Motor neuron (in vitro differentiated cells): ENCODE measurements at regions not wholly inside any gene's neighbourhood (a gene's known extent, or its start where the extent isn't known, plus 50 kb on each side); places are given as distances from the start of the nearest gene placed in this dataset.
"Not testable (repeated sequence)": the region's sequence is repeated elsewhere in the genome, so short reads cannot be mapped to it uniquely, and the experiment has no call there.

ENCODE experiments used
- ATAC-seq, 8 experiments: fragments of 200-7000 bp; cut with Tn5 transposase; replicated peaks in 6 of 8; 2 replicates each; pipeline ENCODE4 v1.8.0; 2021; ENCODE audit warnings: mild to moderate bottlenecking in 8 of 8, moderate library complexity in 8 of 8
- H3K27ac ChIP-seq, 2 donors: fragments of 250-450 bp; sonication (Bioruptor Pico); 2 replicates each; pipeline ENCODE4 v1.9.0; 2021; ENCODE audit warnings: antibody characterized with exemption in 2 of 2, mild to moderate bottlenecking in 2 of 2, moderate library complexity in 1 of 2
- H3K4me1 ChIP-seq, 2 donors: fragments of 250-450 bp; sonication (Bioruptor Pico); replicated peaks in 1 of 2; 2 replicates each; pipeline ENCODE4 v1.6.1; 2021; ENCODE audit warnings: antibody characterized with exemption in 2 of 2, mild to moderate bottlenecking in 2 of 2, moderate library complexity in 1 of 2
- H3K4me3 ChIP-seq, 5 donors: fragments of 250-450 bp; sonication (Bioruptor Pico); 2 replicates each; pipeline ENCODE4 v1.9.0; 2021; ENCODE audit warnings: antibody characterized with exemption in 5 of 5, mild to moderate bottlenecking in 5 of 5, moderate library complexity in 4 of 5
- WGBS, 10 experiments: fragments of 450-650 bp; shearing (Covaris generic); methylation state at CpG; one replicate each; pipeline ENCODE4 v1.0.0; 2022; 5-methylcytosine and 5-hydroxymethylcytosine counted together
- in situ Hi-C, 9 experiments: fragments of 400-800 bp; cut with MboI; loops; one replicate each; pipeline ENCODE4 v1.15.0; 2021; ENCODE audit warnings: low sequenced_read_pairs in 9 of 9, low pct_unique_long_range_greater_than_20kb in 2 of 9; ENCODE audit not compliant: unreplicated experiment in 9 of 9

GRCh38 chr4:42781315-42781714 is 111.2 kb upstream of the GRXCR1 start:
- no peak overlapping the region for H3K4me3 ChIP-seq
- H3K27ac ChIP-seq: no peak overlapping the region
- H3K4me1 ChIP-seq: no peaks in the 10 kb centered on the region
- WGBS, 10 experiments: 0 to 100% (median 57%) methylated on average over 1 to 2 of the region's 2 CpGs; no CpG with 5 or more reads in 1 of the 10 experiments
- in situ Hi-C loops: no loop called here
- peak in 3 of 8 experiments; percentile 18 to 60 (median 20) for ATAC-seq

DNA sequence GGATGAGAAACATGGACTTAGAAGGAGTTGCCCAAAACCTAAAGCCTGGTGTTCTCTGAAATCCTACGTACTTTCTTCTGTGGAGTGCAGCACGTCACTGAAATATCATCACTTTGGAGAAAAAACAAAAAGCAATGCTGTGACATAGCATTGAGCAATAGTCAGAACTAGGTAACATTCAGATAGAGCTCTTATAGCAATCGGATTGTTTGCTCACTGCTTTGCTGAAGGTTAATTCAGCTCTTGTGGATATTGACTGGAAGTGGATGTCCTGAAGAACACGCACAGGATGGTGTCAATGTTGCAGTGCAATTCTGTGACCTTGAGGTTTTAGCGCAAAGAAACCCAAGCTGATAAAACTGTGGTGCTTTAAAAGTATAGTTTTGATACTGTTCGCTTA is 114.2 kb upstream of the GRXCR1 start:
- no peaks in the 10 kb centered on the region for H3K4me1 ChIP-seq
- ATAC-seq: peak in 1 of 8 experiments; percentile 24
- WGBS, 10 experiments: 6 to 95% (median 80%) methylated on average over 2 to 6 of the region's 6 CpGs; no CpG with 5 or more reads in 1 of the 10 experiments
- no peak overlapping the region for H3K4me3 ChIP-seq
- in situ Hi-C loops: no loop called here
- no peak overlapping the region for H3K27ac ChIP-seq

GRCh38 chr4:42768125-42768748 is 111.3 kb upstream of the ATP8A1 start:
- in situ Hi-C loops: no loop called here
- no peak for ATAC-seq
- 60 to 100% (median 78%) methylated on average over 1 to 3 of the region's 4 CpGs; no CpG with 5 or more reads in 5 of the 10 experiments for WGBS, 10 experiments
- H3K4me1 ChIP-seq: no peaks in the 10 kb centered on the region
- H3K27ac ChIP-seq: no peak overlapping the region
- H3K4me3 ChIP-seq: no peak overlapping the region

DNA sequence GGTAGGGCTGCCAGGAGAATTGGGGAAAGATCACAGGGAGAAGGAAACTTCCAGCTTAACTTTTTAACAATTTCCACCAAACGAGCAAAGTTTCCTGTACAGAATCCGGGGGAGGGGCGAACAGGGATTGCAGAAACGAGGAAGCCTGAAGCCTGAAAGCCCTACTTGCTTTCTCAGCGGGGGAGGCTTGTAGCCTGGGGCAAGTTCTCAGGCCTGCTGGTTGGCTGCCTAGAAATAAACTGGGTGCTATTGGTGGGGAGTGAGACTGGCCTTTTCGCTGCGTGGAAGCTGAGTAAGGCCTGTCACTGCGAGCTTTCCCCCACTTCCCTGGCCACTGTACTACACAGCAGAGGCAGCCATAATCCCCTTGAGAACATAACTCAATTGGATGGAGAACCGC is 110.8 kb upstream of the ATP8A1 start:
- in situ Hi-C loops: no loop called here
- WGBS, 10 experiments: 67 to 95% (median 84%) methylated on average over 1 to 9 of the region's 9 CpGs; no CpG with 5 or more reads in 4 of the 10 experiments
- H3K4me3 ChIP-seq: no peak overlapping the region
- no peaks in the 10 kb centered on the region for H3K4me1 ChIP-seq
- no peak overlapping the region for H3K27ac ChIP-seq
- ATAC-seq: no peak

GRCh38 chr4:42761804-42762203 is 104.9 kb upstream of the ATP8A1 start:
- in situ Hi-C loops: no loop called here
- Histone ChIP-seq H3K27ac (no peak overlapping the region), H3K4me3 (no peak overlapping the region), H3K4me1 (no peaks in the 10 kb centered on the region)
- ATAC-seq: no peak
- 0 to 100% (median 0%) methylated on average over 1 to 2 of the region's 2 CpGs; no CpG with 5 or more reads in 3 of the 10 experiments for WGBS, 10 experiments

DNA sequence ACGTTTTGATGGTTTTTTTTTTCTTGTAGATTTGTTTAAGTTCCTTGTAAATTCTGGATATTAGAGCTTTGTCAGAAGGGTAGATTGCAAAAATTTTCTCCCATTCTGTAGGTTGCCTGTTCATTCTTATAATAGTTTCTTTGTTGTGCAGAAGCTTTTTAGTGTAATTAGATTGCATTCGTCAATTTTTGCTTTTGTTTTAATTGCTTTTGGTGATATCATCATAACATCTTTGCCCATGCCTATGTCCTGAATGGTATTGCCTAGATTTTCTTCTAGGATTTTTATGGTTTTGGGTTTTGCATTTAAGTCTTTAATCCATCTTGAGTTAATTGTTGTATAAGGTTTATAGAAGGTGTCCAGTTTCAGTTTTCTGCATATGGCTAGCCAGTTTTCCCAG is 98.1 kb upstream of the ATP8A1 start:
- H3K4me1 ChIP-seq, H3K4me3 ChIP-seq, H3K27ac ChIP-seq, ATAC-seq, in situ Hi-C loops: not testable (repeated sequence)
- WGBS, 10 experiments: 0 to 90% (median 59%) methylated on average over 1 to 2 of the region's 2 CpGs

- ATAC-seq: peak in 4 of 8 experiments; percentile 44 to 81 (median 59)
- no peak overlapping the region for H3K4me3 ChIP-seq
- H3K4me1 ChIP-seq: peaks cover 0 to 8% of the 10 kb centered on the region in 2 donors
- in situ Hi-C loops: no loop called here
- WGBS, 10 experiments: 0 to 100% (median 58%) methylated on average over 1 of the region's 1 CpG; no CpG with 5 or more reads in 2 of the 10 experiments
- no peak overlapping the region for H3K27ac ChIP-seq
Measured at GRCh38 chr4:42751587-42751986, 94.7 kb upstream of the ATP8A1 start.

- no peak overlapping the region for H3K4me3 ChIP-seq
- WGBS, 10 experiments: 0 to 83% (median 38%) methylated on average over 1 to 2 of the region's 2 CpGs
- H3K27ac ChIP-seq: no peak overlapping the region
- in situ Hi-C loops: no loop called here
- no peak for ATAC-seq
- peaks cover 0 to 8% of the 10 kb centered on the region in 2 donors for H3K4me1 ChIP-seq
Measured at GRCh38 chr4:42750856-42751255, 94.0 kb upstream of the ATP8A1 start.

DNA sequence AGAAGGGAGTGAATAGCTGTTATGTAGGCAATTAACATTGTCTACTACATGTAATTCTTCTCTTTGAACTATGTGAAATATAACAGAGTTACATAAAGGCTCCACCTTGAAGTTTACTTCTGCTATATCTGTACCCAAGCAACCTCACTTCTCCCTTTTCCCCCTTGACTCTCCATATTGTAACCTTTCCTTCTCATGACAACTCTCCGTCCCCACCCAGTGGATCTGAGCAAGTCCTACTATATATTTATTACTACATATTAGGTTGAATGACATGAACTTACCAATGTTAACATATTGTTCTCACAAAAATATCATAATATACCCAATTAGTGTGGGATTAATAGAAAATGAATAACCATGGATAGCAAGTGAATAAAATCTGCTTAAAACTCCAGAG is 93.2 kb upstream of the ATP8A1 start:
- H3K4me1 ChIP-seq: peaks cover 0 to 8% of the 10 kb centered on the region in 2 donors
- H3K4me3 ChIP-seq: no peak overlapping the region
- peak in 1 of 8 experiments; percentile 35 for ATAC-seq
- H3K27ac ChIP-seq: no peak overlapping the region
- in situ Hi-C loops: no loop called here
- WGBS, 10 experiments: 13 to 100% (median 60%) methylated on average over 1 of the region's 1 CpG; no CpG with 5 or more reads in 4 of the 10 experiments

- Histone ChIP-seq H3K27ac (no peak overlapping the region), H3K4me3 (no peak overlapping the region), H3K4me1 (peaks cover 0 to 8% of the 10 kb centered on the region in 2 donors)
- in situ Hi-C loops: no loop called here
- ATAC-seq: no peak
- WGBS, 10 experiments: 7 to 100% (median 82%) methylated on average over 1 to 2 of the region's 2 CpGs
Measured at GRCh38 chr4:42747971-42748370, 91.1 kb upstream of the ATP8A1 start.

DNA sequence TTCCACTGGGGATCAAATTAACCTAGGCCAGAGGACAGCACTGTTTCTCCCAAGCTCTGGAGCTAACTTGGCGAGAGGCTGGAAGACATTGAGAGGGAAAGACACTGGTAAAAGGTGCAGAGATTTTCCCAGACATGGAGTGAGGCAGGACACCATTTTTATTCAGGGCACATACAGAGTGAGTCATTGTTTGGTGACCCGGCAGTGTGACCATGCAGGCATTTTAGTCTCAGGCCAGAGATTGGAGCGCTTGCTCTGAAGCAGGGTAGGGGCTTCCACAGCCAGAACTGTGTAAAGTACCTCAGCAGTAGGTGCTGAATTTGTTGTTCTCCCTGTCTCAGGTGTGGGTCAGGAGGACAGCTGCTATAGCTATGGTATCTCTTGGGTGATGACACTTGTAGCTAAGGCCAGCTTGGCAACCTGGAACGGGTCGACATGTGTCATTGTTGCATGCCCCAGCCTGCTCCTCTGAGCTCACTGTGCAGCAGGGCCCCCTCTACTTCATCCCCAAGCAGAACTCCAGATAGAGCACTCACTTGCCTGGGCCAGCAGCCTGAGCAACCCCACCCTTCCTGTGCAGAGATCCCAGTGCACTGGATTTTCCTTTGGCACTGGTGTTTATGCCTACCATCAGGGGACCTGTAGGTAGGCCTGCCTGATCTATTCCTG is 79.8 kb upstream of the ATP8A1 start:
- no peak overlapping the region for H3K4me3 ChIP-seq
- in situ Hi-C loops: no loop called here
- WGBS, 10 experiments: 62 to 100% (median 93%) methylated on average over 2 to 4 of the region's 5 CpGs; no CpG with 5 or more reads in 6 of the 10 experiments
- peak in 5 of 8 experiments; percentile 27 to 97 (median 56) for ATAC-seq
- peaks cover 0 to 2% of the 10 kb centered on the region in 2 donors for H3K4me1 ChIP-seq
- H3K27ac ChIP-seq: no peak overlapping the region

DNA sequence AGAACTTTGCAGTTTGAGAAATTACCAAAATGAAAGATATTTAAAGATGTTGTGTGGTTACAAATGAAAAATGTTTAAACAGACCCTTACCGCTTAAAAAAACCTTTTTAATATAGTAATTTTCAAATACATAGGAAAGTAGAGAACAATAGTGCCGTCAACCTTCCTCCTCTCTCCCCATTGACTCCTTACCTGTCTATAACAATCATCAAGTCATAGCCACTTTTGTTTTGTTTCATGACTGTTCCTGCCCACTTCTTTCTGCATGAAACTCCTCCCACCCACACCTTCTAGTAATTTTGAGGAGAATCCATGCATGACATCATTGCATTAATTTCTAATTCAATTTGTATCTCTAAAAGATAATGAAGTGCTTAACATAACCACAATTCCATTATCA is 76.5 kb upstream of the ATP8A1 start:
- Histone ChIP-seq H3K27ac (no peak overlapping the region), H3K4me1 (peaks cover 0 to 2% of the 10 kb centered on the region in 2 donors), H3K4me3 (no peak overlapping the region)
- in situ Hi-C loops: no loop called here
- 29 to 100% (median 87%) methylated on average over 1 to 2 of the region's 2 CpGs for WGBS, 10 experiments
- ATAC-seq: no peak

DNA sequence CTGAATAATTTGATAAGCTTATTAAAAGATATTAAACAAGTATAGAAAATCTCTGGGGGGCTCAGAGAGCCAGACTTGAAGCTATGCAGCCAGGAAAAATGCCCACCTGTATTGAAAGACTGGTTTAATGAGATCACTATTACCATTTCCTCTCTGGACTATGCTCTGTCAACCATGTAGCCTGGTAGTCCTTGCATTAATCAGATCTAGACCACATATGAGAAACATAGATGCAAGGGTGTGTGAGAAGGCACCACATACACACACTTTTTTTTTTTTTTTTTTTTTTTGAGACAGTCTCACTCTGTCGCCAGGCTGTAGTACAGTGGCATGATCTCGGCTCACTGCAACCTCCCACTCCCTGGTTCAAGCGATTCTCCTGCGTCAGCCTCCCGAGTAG is 75.9 kb upstream of the ATP8A1 start:
- Histone ChIP-seq H3K4me3 (no peak overlapping the region), H3K27ac (no peak overlapping the region), H3K4me1 (peaks cover 0 to 2% of the 10 kb centered on the region in 2 donors)
- WGBS, 10 experiments: 0 to 100% (median 87%) methylated on average over 1 to 5 of the region's 5 CpGs; no CpG with 5 or more reads in 4 of the 10 experiments
- in situ Hi-C loops: no loop called here
- no peak for ATAC-seq
